GM18870 (cell line): ENCODE measurements at regions not wholly inside any gene's neighbourhood (a gene's known extent, or its start where the extent isn't known, plus 50 kb on each side); places are given as distances from the start of the nearest gene placed in this dataset.
"Not testable (repeated sequence)": the region's sequence is repeated elsewhere in the genome, so short reads cannot be mapped to it uniquely, and the experiment has no call there.

Source experiments
- ATAC-seq: cut with Tn5 transposase; IDR thresholded peaks from one replicate; pipeline ENCODE4 v1.9.1; 2021; ENCODE audit warnings: moderate library complexity; ENCODE audit not compliant: unreplicated experiment

GRCh38 chr1:228938537-228938901 lies 203.2 kb downstream of the RHOU start:
- ATAC-seq = no peak

- ATAC-seq = no peak
Measured at GRCh38 chr1:228939001-228939691, 203.9 kb downstream of the RHOU start.

DNA sequence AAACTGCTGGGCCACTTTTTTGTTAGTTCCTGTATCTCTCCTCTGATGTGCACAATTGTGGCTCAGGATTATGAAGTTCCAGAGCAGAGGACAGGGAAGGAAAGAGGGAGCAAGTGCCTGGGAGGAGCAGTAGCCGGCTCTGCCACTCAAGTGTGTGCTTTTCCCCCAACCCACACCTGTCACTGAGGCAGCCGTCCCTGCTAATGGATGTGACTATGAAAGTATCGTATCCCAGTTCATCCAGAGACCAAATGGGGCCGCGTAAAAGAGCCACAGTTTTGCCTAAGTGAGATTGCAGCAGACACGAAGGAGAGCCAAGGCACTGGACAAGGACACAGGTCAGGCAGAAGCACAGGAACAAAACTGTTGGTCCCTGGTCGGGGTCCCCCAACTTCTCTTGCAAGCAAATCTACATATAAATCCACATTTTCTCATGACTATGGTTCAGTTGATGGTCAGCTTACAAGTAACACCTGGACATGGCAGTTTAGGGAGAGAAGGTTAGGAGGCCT lies 204.7 kb downstream of the RHOU start:
- ATAC-seq = no peak

GRCh38 chr1:228940526-228940925 lies 205.2 kb downstream of the RHOU start:
- ATAC-seq = no peak

DNA sequence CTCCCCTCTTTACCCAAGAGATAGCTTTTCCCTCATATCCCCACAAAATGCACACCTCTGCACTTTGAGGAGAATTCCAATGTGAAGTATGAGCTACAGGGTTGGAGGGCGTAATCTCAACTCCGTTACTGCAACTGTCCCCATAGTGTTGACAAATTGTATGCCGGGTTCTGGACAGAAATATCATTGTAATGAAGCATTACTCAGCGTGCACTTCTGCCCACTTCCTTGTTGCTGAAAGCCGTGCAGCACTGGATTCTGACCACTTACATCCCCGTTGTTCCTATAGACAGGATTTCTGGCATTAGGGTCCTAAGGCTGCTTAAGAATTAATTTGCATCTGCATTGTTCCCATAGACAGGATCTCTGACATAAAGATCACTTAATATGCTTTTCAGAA lies 205.6 kb downstream of the RHOU start:
- no peak for ATAC-seq

GRCh38 chr1:228941666-228942065 lies 206.4 kb downstream of the RHOU start:
- ATAC-seq = no peak

- no peak for ATAC-seq
Measured at GRCh38 chr1:228943436-228943835, 208.2 kb downstream of the RHOU start.

GRCh38 chr1:228944296-228944695 lies 209.0 kb downstream of the RHOU start:
- ATAC-seq = no peak

DNA sequence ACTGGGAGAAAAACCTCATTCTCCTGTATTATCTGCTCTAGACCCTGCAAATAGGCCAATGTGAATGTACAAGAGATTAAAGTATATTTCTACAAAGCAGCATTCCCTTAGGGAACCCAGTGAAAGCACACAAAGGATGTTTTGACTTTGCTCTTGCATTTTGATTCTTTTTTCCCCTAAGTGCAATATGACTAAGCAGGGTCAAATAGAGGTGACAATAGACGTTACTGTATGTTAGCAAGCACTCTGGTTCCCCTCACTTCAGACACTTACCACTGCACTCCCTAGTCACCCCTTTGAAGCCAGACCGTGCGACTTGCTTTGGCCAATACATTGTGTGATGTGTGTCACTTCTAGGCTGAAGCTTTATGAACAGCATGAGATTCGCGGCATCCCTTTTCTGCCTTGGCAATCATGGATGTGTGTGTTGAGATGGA lies 209.7 kb downstream of the RHOU start:
- no peak for ATAC-seq

GRCh38 chr1:228945885-228946284 lies 210.6 kb downstream of the RHOU start:
- ATAC-seq = no peak

DNA sequence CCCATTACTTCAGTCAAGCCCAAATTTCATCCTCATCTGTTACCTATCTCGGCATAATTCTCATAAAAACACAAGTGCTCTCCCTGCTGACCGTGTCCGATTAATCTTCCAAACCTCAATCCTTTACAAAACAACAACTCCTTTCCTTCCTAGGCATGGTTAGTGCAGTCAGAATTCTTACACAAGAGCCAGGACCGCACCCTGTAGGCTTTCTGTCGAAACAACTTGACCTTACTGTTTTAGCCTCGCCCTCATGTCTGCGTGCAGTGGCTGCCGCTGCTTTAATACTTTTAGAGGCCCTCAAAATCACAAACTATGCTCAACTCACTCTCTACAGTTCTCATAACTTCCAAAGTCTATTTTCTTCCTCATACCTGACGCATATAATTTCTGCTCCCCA lies 214.3 kb downstream of the RHOU start:
- ATAC-seq = not testable (repeated sequence)

GRCh38 chr1:228953207-228953606 lies 217.9 kb downstream of the RHOU start:
- no peak for ATAC-seq

- not testable (repeated sequence) for ATAC-seq
Measured at GRCh38 chr1:228953808-228954207, 218.5 kb downstream of the RHOU start.

DNA sequence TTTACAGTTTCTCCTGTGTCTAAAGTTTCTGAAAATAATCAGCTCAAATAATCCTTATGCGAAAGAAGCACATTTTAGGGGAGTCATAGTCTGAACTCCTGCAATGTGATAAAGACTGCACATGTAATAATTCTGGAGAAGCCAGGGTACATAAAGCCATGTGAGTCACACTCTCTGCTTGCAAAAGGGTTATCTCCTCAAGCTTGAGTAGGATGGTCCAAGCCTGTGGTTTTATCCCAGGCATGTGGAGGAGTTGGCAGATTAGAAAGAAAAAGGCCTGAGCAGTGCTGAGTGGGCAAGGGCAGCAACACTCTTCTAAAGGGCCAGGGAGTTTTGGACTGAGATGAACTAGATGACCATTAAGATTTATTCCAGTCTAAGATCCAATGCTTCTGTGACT lies 220.4 kb downstream of the RHOU start:
- ATAC-seq = no peak

DNA sequence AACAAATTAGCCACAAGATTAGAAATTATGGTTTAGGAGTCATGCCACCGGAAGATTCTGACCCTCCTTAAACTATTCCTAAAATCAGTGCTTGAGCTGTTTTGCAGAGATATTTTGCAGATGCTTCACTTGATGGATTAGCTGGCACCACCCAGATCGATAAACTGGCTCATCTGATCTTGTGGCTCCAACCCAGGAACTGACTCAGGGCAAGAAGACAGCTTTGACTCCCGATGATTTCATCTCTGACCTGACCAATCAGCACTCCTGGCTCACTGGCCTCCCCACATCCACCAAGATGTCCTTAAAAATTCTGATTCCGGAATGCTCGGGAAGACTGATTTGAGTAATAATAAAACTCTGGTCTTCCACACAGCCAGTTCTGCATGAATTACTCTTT lies 221.6 kb downstream of the RHOU start:
- no peak for ATAC-seq

DNA sequence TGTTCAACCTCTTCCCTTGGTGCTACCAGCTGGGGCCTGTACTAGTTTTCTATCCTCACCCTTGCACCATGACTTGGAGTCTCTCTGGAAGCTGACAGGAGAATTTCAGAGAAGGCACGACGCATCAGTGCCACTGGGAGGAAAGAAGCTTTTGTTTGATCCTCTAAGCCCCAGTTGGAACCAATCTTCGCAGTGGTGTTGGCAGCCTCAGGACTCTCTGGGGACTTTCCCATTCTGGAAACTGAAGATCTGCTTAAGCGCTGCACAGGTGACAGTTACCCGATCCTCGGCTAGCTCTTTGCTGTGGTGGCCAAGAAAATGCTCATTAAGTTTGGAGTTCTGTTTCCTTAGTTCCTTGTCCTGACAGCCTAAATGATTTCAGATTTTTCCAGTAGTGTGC lies 222.3 kb downstream of the RHOU start:
- no peak for ATAC-seq

DNA sequence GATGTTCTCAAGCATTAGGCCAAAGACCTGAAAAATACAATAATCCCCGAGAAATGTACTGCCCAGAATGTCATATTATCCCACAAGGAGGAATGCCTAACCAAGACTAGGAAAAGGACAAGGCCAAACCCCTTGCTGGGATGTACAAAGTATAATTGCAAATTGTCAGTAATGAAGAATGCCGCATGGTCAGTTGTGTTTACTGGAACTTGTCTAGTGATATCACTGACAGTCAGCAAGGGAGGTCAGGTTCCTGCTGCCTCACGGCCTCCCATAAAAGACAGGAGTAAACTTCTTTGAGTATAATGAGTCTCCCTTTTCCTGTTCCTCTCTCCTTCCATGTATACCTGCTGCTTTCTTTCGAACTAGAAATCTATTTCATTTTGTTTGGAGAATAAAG lies 222.8 kb downstream of the RHOU start:
- ATAC-seq = no peak

GRCh38 chr1:228958741-228959140 lies 223.5 kb downstream of the RHOU start:
- no peak for ATAC-seq

GRCh38 chr1:228960705-228961104 lies 225.4 kb downstream of the RHOU start:
- no peak for ATAC-seq

DNA sequence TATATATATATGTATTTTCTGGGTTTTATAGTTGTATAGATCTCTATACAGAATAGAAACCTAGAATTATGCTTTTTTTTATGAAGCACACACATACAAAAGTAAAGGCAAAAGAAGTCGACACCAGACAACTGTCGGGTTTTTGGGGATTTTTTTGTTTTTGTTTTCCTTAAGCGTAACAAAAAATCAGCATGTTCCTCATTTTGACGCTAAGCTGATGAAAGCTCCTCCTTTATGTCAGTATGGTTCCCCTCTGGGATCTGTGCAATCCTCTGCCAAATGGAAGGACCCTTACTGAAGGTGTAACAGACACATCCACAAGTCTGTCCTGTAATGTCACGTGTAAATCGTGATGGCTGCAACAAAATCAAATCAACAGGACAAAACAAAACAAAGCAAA lies 226.2 kb downstream of the RHOU start:
- ATAC-seq = no peak

- no peak for ATAC-seq
Measured at GRCh38 chr1:228963795-228964177, 228.5 kb downstream of the RHOU start.

DNA sequence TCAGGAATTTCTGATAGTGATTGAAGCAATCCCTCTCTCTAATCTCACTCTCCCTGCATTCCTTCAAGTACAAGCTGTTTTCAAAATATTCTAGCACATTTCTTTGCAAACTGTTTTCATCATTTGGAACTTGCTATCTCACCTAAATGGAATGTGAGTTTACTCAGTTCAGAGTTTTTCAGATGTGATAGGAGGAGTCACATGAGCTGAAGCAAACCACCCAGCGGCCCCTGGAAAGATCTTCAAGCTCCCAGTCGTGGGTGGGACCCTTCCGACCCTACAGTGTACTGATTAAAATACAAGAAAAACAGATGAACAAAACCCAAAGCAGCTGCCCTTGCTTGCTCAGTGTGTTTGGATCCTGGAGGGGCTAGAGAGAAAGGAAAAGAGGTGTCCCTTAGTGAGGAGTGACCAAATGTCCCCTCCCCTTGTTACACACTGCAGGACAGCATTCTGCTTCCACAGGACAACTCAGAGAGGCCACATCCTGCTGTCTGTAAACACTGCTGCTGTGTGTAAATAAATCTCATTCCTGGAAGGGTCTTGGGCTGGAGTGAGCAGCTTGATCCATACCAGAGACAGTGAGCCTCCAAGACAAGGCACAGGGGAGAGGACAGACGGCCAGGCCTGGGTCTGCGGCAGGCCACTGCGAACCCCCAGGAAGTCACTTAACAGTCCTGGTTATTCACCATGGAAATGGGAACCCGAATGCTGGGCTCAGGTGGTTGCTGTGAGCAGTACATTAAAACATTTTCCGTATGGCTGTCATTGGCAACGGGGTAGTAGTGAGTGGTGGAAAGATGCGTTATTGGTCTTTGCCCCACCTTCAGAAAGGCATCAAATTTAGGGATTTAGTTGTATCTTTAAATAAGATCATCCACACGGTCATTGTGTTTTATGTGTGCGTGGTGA lies 229.2 kb downstream of the RHOU start:
- ATAC-seq = no peak
